SK-N-SH treated with all-trans-retinoic acid at 6 μM for 48 hours (cell line): ENCODE measurements at regions not wholly inside any gene's neighbourhood (a gene's known extent, or its start where the extent isn't known, plus 50 kb on each side); places are given as distances from the start of the nearest gene placed in this dataset.

Experiments used
- ATAC-seq: fragments of 200-7000 bp; cut with Tn5 transposase; 3 replicates; pipeline ENCODE4 v1.9.1; 2020; ENCODE audit warnings: mild to moderate bottlenecking, moderate library complexity
- ARNTL ChIP-seq: fragments of 450-650 bp; formaldehyde crosslinking; IDR thresholded peaks from 2 replicates; pipeline ENCODE4 v1.5.0; 2020; ENCODE audit warnings: low read depth, mild to moderate bottlenecking, moderate library complexity, borderline replicate concordance
- BACH2 ChIP-seq: fragments of 250-450 bp; sonication (Bioruptor Pico); IDR thresholded peaks from 2 replicates; pipeline ENCODE4 v1.9.0; 2021; ENCODE audit warnings: mild to moderate bottlenecking, borderline replicate concordance
- CSDC2 ChIP-seq: fragments of 250-450 bp; sonication (Bioruptor Pico); IDR thresholded peaks from 2 replicates; pipeline ENCODE4 v1.5.0; 2020; ENCODE audit warnings: mild to moderate bottlenecking, moderate library complexity
- CSRNP3 ChIP-seq: fragments of 250-450 bp; sonication (Bioruptor Pico); IDR thresholded peaks from 2 replicates; pipeline ENCODE4 v1.5.1; 2021; ENCODE audit warnings: mild to moderate bottlenecking, moderate library complexity
- ESRRG ChIP-seq: fragments of 250-450 bp; sonication (Bioruptor Pico); IDR thresholded peaks from 2 replicates; pipeline ENCODE4 v1.6.1; 2021; ENCODE audit warnings: mild to moderate bottlenecking
- GLIS3 ChIP-seq: fragments of 250-450 bp; sonication (Bioruptor Pico); IDR thresholded peaks from 2 replicates; pipeline ENCODE4 v1.5.0; 2020; ENCODE audit warnings: mild to moderate bottlenecking, moderate library complexity
- ISL1 ChIP-seq: fragments of 250-450 bp; sonication (Bioruptor Pico); IDR thresholded peaks from 2 replicates; pipeline ENCODE4 v2.1.2; 2022; ENCODE audit warnings: mild to moderate bottlenecking, moderate library complexity
- OSR1 ChIP-seq: fragments of 250-450 bp; sonication (Bioruptor Pico); IDR thresholded peaks from 2 replicates; pipeline ENCODE4 v1.8.0; 2022; ENCODE audit warnings: moderate library complexity, mild to moderate bottlenecking, inconsistent platforms
- PATZ1 ChIP-seq: fragments of 250-450 bp; sonication (Bioruptor Pico); IDR thresholded peaks from 2 replicates; pipeline ENCODE4 v1.8.0; 2020; ENCODE audit warnings: mild to moderate bottlenecking, moderate library complexity, borderline replicate concordance
- POU6F1 ChIP-seq: fragments of 250-450 bp; sonication (Bioruptor Pico); IDR thresholded peaks from 2 replicates; pipeline ENCODE4 v1.8.0; 2021; ENCODE audit warnings: low read depth, mild to moderate bottlenecking, moderate library complexity, borderline replicate concordance
- RARB ChIP-seq: fragments of 250-450 bp; sonication (Bioruptor Pico); IDR thresholded peaks from 2 replicates; pipeline ENCODE4 v1.8.0; 2021; ENCODE audit warnings: mild to moderate bottlenecking, moderate library complexity
- SNAI2 ChIP-seq: fragments of 250-450 bp; sonication (Bioruptor Pico); IDR thresholded peaks from 2 replicates; pipeline ENCODE4 v1.5.0; 2020; ENCODE audit warnings: mild to moderate bottlenecking, moderate library complexity
- TCF4 ChIP-seq: fragments of 250-450 bp; sonication (Bioruptor Pico); IDR thresholded peaks from 2 replicates; pipeline ENCODE4 v1.8.0; 2021; ENCODE audit warnings: mild to moderate bottlenecking, moderate library complexity, borderline replicate concordance
- TOX ChIP-seq: fragments of 250-450 bp; sonication (Bioruptor Pico); IDR thresholded peaks from 2 replicates; pipeline ENCODE4 v1.8.0; 2021; ENCODE audit warnings: mild to moderate bottlenecking, moderate library complexity, borderline replicate concordance
- ZC3H10 ChIP-seq: fragments of 250-450 bp; sonication (Bioruptor Pico); IDR thresholded peaks from 2 replicates; pipeline ENCODE4 v1.5.1; 2021; ENCODE audit warnings: mild to moderate bottlenecking, moderate library complexity
- ZFP3 ChIP-seq: fragments of 250-450 bp; sonication (Bioruptor Pico); IDR thresholded peaks from 2 replicates; pipeline ENCODE4 v1.5.0; 2020; ENCODE audit warnings: mild to moderate bottlenecking, moderate library complexity
- ZFP30 ChIP-seq: fragments of 450-650 bp; formaldehyde crosslinking; IDR thresholded peaks from 2 replicates; pipeline ENCODE4 v1.5.0; 2022; ENCODE audit warnings: mild to moderate bottlenecking, moderate library complexity
- ZNF565 ChIP-seq: fragments of 450-650 bp; formaldehyde crosslinking; conservative IDR thresholded peaks from 2 replicates; pipeline ENCODE4 v1.5.0; 2020; ENCODE audit warnings: low read depth, mild to moderate bottlenecking, moderate library complexity
- ZNF70 ChIP-seq: fragments of 450-650 bp; formaldehyde crosslinking; IDR thresholded peaks from 2 replicates; pipeline ENCODE4 v1.5.0; 2020; ENCODE audit warnings: mild to moderate bottlenecking, moderate library complexity
- ZNF8 ChIP-seq: fragments of 450-650 bp; formaldehyde crosslinking; IDR thresholded peaks from 2 replicates; pipeline ENCODE4 v1.5.0; 2020; ENCODE audit warnings: mild to moderate bottlenecking, moderate library complexity
- TF ChIP-seq, protein P1 (sequence below): fragments of 250-450 bp; sonication (Bioruptor Pico); IDR thresholded peaks from 2 replicates; pipeline ENCODE4 v1.5.1; 2020; ENCODE audit warnings: low read depth, mild to moderate bottlenecking, moderate library complexity
- TF ChIP-seq, protein P2 (sequence below): fragments of 250-450 bp; sonication (Bioruptor Pico); IDR thresholded peaks from 2 replicates; pipeline ENCODE4 v1.5.0; 2020; ENCODE audit warnings: mild to moderate bottlenecking, moderate library complexity

GRCh38 chr10:4693967-4694366 is 132.0 kb upstream of the AKR1E2 start:
- TF ChIP-seq ISL1 (CRISPR knock-in tag) (no peak), GLIS3 (CRISPR knock-in tag) (no peak), RARB (CRISPR knock-in tag) (no peak), ZNF8 (CRISPR knock-in tag) (no peak)
- TF ChIP-seq, protein P1, sequence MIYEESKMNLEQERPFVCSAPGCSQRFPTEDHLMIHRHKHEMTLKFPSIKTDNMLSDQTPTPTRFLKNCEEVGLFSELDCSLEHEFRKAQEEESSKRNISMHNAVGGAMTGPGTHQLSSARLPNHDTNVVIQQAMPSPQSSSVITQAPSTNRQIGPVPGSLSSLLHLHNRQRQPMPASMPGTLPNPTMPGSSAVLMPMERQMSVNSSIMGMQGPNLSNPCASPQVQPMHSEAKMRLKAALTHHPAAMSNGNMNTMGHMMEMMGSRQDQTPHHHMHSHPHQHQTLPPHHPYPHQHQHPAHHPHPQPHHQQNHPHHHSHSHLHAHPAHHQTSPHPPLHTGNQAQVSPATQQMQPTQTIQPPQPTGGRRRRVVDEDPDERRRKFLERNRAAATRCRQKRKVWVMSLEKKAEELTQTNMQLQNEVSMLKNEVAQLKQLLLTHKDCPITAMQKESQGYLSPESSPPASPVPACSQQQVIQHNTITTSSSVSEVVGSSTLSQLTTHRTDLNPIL, result no peak
- TF ChIP-seq, protein P2, sequence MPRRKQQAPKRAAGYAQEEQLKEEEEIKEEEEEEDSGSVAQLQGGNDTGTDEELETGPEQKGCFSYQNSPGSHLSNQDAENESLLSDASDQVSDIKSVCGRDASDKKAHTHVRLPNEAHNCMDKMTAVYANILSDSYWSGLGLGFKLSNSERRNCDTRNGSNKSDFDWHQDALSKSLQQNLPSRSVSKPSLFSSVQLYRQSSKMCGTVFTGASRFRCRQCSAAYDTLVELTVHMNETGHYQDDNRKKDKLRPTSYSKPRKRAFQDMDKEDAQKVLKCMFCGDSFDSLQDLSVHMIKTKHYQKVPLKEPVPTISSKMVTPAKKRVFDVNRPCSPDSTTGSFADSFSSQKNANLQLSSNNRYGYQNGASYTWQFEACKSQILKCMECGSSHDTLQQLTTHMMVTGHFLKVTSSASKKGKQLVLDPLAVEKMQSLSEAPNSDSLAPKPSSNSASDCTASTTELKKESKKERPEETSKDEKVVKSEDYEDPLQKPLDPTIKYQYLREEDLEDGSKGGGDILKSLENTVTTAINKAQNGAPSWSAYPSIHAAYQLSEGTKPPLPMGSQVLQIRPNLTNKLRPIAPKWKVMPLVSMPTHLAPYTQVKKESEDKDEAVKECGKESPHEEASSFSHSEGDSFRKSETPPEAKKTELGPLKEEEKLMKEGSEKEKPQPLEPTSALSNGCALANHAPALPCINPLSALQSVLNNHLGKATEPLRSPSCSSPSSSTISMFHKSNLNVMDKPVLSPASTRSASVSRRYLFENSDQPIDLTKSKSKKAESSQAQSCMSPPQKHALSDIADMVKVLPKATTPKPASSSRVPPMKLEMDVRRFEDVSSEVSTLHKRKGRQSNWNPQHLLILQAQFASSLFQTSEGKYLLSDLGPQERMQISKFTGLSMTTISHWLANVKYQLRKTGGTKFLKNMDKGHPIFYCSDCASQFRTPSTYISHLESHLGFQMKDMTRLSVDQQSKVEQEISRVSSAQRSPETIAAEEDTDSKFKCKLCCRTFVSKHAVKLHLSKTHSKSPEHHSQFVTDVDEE, result no peak
- TF ChIP-seq, all 23 proteins: peak for 0
- no peak; the same call in 2 of the 3 replicates for ATAC-seq

GRCh38 chr10:4692206-4692605 is 133.8 kb upstream of the AKR1E2 start:
- ATAC-seq, result no peak
- TF ChIP-seq POU6F1 (no peak), ZNF70 (CRISPR knock-in tag) (no peak), TCF4 (CRISPR knock-in tag) (no peak), ZFP3 (no peak), GLIS3 (CRISPR knock-in tag) (no peak), OSR1 (CRISPR knock-in tag) (no peak), ZNF8 (CRISPR knock-in tag) (no peak), SNAI2 (CRISPR knock-in tag) (no peak), PATZ1 (no peak), BACH2 (CRISPR knock-in tag) (no peak), TOX (no peak)

DNA sequence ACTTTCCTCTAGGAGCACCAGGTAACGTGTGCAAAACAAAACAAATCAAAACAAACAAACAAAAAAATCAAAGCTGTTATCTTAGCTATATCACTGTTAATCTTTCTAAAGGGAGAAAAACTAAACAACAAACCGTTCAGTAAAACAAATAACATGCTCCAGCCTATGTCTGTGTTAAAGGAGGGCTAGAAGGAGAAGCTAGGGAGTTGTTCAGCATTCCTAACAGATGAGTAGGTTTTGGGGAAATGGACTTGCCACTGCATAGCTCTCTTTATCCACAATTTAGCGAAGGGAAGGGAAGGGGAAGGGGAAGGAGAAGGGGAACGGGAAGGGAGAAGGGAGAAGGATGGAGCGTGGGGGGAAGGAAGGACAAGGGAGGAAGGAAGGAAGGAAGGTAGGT is 134.2 kb upstream of the AKR1E2 start:
- peak; percentile 64; the same call in 2 of the 3 replicates for ATAC-seq
- no peak for TF ChIP-seq ZFP3
- no peak for TF ChIP-seq ZC3H10 (CRISPR knock-in tag)
- no peak for TF ChIP-seq ZNF565
- no peak for TF ChIP-seq SNAI2 (CRISPR knock-in tag)
- no peak for TF ChIP-seq OSR1 (CRISPR knock-in tag)
- no peak for TF ChIP-seq CSDC2 (CRISPR knock-in tag)
- no peak for TF ChIP-seq POU6F1
- TF ChIP-seq ISL1 (CRISPR knock-in tag), result no peak
- TF ChIP-seq ZNF8 (CRISPR knock-in tag), result no peak
- TF ChIP-seq CSRNP3 (CRISPR knock-in tag), result no peak
- no peak for TF ChIP-seq ZFP30
- TF ChIP-seq, protein P2, result no peak
- TF ChIP-seq TOX, result no peak
- TF ChIP-seq GLIS3 (CRISPR knock-in tag), result no peak
- no peak for TF ChIP-seq ESRRG (CRISPR knock-in tag)
- TF ChIP-seq, protein P1, result no peak
- no peak for TF ChIP-seq TCF4 (CRISPR knock-in tag)
- no peak for TF ChIP-seq ARNTL (CRISPR knock-in tag)
- TF ChIP-seq, all 23 proteins: peak for 0
